ENCODE measurements at regions not wholly inside any gene's neighbourhood (a gene's known extent, or its start where the extent isn't known, plus 50 kb on each side); places are given as distances from the start of the nearest gene placed in this dataset.

DNA sequence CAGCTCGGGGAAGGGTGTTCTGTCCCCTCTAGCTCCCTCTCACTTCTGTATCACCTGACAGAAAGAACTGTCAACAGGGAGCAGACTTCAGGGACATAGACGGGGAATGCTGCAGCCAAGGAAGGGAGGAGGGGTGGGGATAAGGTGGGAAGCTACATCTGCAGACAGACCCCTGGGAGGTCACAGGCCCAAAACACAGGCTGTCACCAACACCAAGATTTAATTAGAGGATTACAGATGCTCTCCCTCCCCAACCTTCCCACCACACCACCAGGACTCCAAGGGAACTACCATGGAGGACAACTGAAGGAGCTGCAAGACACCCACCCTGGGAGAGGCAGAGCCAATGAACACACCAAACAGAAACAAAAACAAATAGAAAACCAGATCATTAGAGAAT lies 425.2 kb upstream of the VSTM2A start:
- no peaks in the 10 kb centered on the region for H3K36me3 Mint-ChIP-seq (ENCODE audit: insufficient read depth)
- TF ChIP-seq, protein P1, sequence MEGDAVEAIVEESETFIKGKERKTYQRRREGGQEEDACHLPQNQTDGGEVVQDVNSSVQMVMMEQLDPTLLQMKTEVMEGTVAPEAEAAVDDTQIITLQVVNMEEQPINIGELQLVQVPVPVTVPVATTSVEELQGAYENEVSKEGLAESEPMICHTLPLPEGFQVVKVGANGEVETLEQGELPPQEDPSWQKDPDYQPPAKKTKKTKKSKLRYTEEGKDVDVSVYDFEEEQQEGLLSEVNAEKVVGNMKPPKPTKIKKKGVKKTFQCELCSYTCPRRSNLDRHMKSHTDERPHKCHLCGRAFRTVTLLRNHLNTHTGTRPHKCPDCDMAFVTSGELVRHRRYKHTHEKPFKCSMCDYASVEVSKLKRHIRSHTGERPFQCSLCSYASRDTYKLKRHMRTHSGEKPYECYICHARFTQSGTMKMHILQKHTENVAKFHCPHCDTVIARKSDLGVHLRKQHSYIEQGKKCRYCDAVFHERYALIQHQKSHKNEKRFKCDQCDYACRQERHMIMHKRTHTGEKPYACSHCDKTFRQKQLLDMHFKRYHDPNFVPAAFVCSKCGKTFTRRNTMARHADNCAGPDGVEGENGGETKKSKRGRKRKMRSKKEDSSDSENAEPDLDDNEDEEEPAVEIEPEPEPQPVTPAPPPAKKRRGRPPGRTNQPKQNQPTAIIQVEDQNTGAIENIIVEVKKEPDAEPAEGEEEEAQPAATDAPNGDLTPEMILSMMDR (IDR thresholded peaks at IDR 0.05; ENCODE audit: unreplicated experiment): no peak
- DNase-seq (ENCODE audit: low spot score, unreplicated experiment): no peak
- no peaks in the 10 kb centered on the region for H3K27me3 Mint-ChIP-seq
- no peak overlapping the region for H3K27ac Mint-ChIP-seq
- peaks cover under 1% of the 10 kb centered on the region for H3K9me3 Mint-ChIP-seq (ENCODE audit: low read depth)
- no peaks in the 10 kb centered on the region for H3K4me1 Mint-ChIP-seq (ENCODE audit: low read depth)
- H3K4me3 Mint-ChIP-seq (ENCODE audit: low read depth): no peak overlapping the region

DNA sequence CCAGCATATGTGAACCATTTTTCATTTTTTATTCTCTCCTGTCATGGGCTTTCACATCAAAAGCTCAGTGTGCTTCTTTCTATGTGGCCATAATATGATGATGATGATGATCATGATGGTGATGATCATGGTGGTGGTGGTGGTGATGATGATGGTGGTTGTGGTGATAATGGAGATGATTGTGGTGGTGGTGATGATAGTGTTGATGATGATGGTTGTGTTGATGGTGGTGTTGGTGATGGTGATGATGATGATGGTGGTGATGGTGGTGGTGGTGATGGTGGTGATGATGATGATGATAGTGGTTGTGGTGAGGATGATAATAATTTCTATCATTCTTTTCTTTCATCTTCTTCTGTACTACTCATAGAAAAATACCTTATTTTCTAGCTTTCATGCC lies 413.1 kb upstream of the VSTM2A start:
- no peaks in the 10 kb centered on the region for H3K36me3 Mint-ChIP-seq (ENCODE audit: insufficient read depth)
- H3K4me1 Mint-ChIP-seq (ENCODE audit: low read depth): no peaks in the 10 kb centered on the region
- TF ChIP-seq, protein P1 (IDR thresholded peaks at IDR 0.05; ENCODE audit: unreplicated experiment): no peak
- no peak overlapping the region for H3K27ac Mint-ChIP-seq
- H3K4me3 Mint-ChIP-seq (ENCODE audit: low read depth): no peak overlapping the region
- DNase-seq (ENCODE audit: low spot score, unreplicated experiment): no peak
- H3K27me3 Mint-ChIP-seq: no peaks in the 10 kb centered on the region
- peaks cover 17% of the 10 kb centered on the region for H3K9me3 Mint-ChIP-seq (ENCODE audit: low read depth)

DNA sequence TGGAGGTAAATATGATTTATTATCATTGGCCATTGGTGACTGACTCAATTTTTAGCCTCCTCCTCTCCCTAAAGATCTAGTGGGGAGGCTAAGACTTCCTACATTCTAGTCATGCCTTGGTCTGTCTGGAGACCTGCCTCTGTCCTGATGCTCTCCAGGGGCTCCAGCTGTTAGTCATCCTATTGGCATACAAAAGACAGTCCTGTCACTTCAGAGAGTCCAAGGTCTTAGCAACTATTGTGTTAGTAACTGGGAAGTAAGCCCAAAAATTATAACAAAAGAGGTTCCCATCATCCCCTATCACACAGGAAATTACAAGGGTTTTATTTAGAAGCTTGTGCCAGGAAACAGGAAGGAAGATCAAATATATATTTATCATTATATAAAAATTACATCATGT lies 400.6 kb upstream of the VSTM2A start:
- TF ChIP-seq, protein P1 (IDR thresholded peaks at IDR 0.05; ENCODE audit: unreplicated experiment): no peak
- H3K4me3 Mint-ChIP-seq (ENCODE audit: low read depth): no peak overlapping the region
- no peak overlapping the region for H3K27ac Mint-ChIP-seq
- H3K4me1 Mint-ChIP-seq (ENCODE audit: low read depth): no peaks in the 10 kb centered on the region
- no peaks in the 10 kb centered on the region for H3K36me3 Mint-ChIP-seq (ENCODE audit: insufficient read depth)
- DNase-seq (ENCODE audit: low spot score, unreplicated experiment): no peak
- no peaks in the 10 kb centered on the region for H3K9me3 Mint-ChIP-seq (ENCODE audit: low read depth)
- no peaks in the 10 kb centered on the region for H3K27me3 Mint-ChIP-seq

DNA sequence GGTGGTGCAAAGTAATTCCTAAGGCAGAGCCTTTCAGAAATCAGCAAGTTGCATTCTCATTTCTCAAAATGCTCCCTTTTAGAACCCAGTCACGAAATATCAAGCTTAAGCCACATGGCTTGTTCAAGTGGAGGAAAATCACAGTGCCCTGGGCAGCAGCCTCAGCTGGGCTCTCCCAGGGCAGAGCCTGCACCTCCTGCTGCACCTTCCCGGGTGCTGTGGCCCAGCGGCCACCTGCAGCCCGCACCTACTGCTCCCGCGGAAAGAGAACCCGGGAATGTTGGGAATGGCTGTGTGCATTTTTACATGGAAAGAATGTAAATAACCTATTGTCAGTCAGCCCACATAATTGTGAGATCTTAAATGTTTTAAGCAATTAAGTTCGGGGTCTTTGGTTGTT lies 396.5 kb upstream of the VSTM2A start:
- TF ChIP-seq, protein P1 (IDR thresholded peaks at IDR 0.05; ENCODE audit: unreplicated experiment): no peak
- H3K4me1 Mint-ChIP-seq (ENCODE audit: low read depth): no peaks in the 10 kb centered on the region
- H3K9me3 Mint-ChIP-seq (ENCODE audit: low read depth): no peaks in the 10 kb centered on the region
- no peaks in the 10 kb centered on the region for H3K27me3 Mint-ChIP-seq
- DNase-seq (ENCODE audit: low spot score, unreplicated experiment): no peak
- no peaks in the 10 kb centered on the region for H3K36me3 Mint-ChIP-seq (ENCODE audit: insufficient read depth)
- no peak overlapping the region for H3K27ac Mint-ChIP-seq
- no peak overlapping the region for H3K4me3 Mint-ChIP-seq (ENCODE audit: low read depth)

DNA sequence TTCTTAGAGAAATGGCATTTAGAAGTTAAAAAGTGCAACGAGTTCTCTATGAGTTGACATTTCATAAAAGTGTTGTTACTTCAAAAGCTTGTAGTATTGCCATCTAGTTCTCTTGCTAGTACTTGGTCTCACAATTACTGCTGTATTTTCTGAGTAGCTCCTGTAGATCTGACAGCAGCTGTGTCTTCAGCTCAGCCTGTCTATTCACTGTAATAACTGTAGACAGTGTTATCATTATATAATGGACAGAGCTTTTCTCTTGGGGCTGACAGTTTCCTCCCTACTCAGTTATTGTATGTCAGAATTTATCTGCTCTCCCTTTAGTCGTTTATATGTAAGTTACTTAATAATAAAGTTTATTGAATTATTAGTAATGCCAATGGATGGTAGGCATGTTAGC lies 388.7 kb upstream of the VSTM2A start:
- Mint-ChIP-seq H3K36me3 (ENCODE audit: insufficient read depth) (no peaks in the 10 kb centered on the region), H3K27ac (no peak overlapping the region), H3K27me3 (no peaks in the 10 kb centered on the region), H3K4me1 (ENCODE audit: low read depth) (no peaks in the 10 kb centered on the region), H3K4me3 (ENCODE audit: low read depth) (no peak overlapping the region), H3K9me3 (ENCODE audit: low read depth) (no peaks in the 10 kb centered on the region)
- TF ChIP-seq, protein P1 (IDR thresholded peaks at IDR 0.05; ENCODE audit: unreplicated experiment): no peak
- DNase-seq (ENCODE audit: low spot score, unreplicated experiment): no peak

Data from progenitor cell of endocrine pancreas (in vitro differentiated cells).